HepG2 (cell line): ENCODE measurements at regions not wholly inside any gene's neighbourhood (a gene's known extent, or its start where the extent isn't known, plus 50 kb on each side); places are given as distances from the start of the nearest gene placed in this dataset.
"Not testable (repeated sequence)": the region's sequence is repeated elsewhere in the genome, so short reads cannot be mapped to it uniquely, and the experiment has no call there.

ENCODE experiments used
- ATAC-seq: fragments of 200-7000 bp; cut with Tn5 transposase; 3 replicates; pipeline ENCODE4 v1.9.1; 2020; ENCODE audit warnings: mild to moderate bottlenecking, moderate library complexity
- BruUV-seq: library from RNA; stranded (reverse); fragments of 400-500 nt; replicated peaks from 2 replicates; lab custom pipeline; 2021; lab: Mats Ljungman, UMichigan
- CTCF ChIA-PET: fragments of 300-600 bp; formaldehyde crosslinking; extraction: SDS; loops from one replicate; lab custom pipeline; 2021; ENCODE audit warnings: low total read pairs, inconsistent platforms, low intra/inter-chr PET ratio; lab: Yijun Ruan, JAX
- POLR2A ChIA-PET: fragments of 350-600 bp; sonication (Branson Sonifier 250); formaldehyde crosslinking; loops from one replicate; lab custom pipeline; 2020; ENCODE audit warnings: antibody characterized with exemption, inconsistent platforms; lab: Yijun Ruan, JAX
- DNase-seq: peaks from one replicate; pipeline ENCODE4 v3.0.0-alpha.2; 2015; ENCODE audit warnings: low spot score
- FAIRE-seq: peaks from 3 replicates; lab custom pipeline; 2011; peaks lifted over from hg19 to GRCh38; lab: Jason Lieb, UNC
- H2AFZ ChIP-seq: one replicate; pipeline ENCODE4 v1.6.1; 2011; ENCODE audit warnings: low read length, inconsistent platforms
- H3K27ac ChIP-seq: fragments of 300-600 bp; 3 replicates; pipeline ENCODE4 v1.8.0; 2011; ENCODE audit warnings: mixed run types, mild to moderate bottlenecking, mixed read lengths, low read length, inconsistent platforms; ENCODE audit not compliant: insufficient read depth; ENCODE audit errors: extremely low read length
- H3K27me3 ChIP-seq, 2 experiments: fragments of 200-600 bp in 1 of 2; 2 replicates in 1 of 2; 3 replicates in 1 of 2; pipeline versions ENCODE4 v1.6.0 to v1.8.0; 2011; ENCODE audit warnings: low read length in 2 of 2, mild to moderate bottlenecking in 2 of 2, moderate library complexity in 2 of 2, inconsistent platforms in 1 of 2; ENCODE audit not compliant: insufficient read depth in 2 of 2, control insufficient read depth in 1 of 2
- H3K36me3 ChIP-seq, 2 experiments: fragments of 200-600 bp in 1 of 2; replicated peaks in 1 of 2; 2 replicates in 1 of 2; 3 replicates in 1 of 2; pipeline versions ENCODE4 v1.5.1 to v1.8.0; 2011; ENCODE audit warnings: low read length in 2 of 2, inconsistent platforms in 1 of 2; ENCODE audit not compliant: insufficient read depth in 2 of 2, control insufficient read depth in 1 of 2
- H3K4me1 ChIP-seq: 2 replicates; pipeline ENCODE4 v1.5.1; 2012; ENCODE audit warnings: low read length, inconsistent platforms; ENCODE audit not compliant: insufficient read depth
- H3K4me2 ChIP-seq: 2 replicates; pipeline ENCODE4 v1.6.0; 2011; ENCODE audit warnings: low read depth, low read length, inconsistent platforms
- H3K4me3 ChIP-seq, 3 experiments: fragments of 200-600 bp in 1 of 3; sonication (generic), shearing (Covaris generic) in 1 of 3; replicated peaks in 1 of 3; 2 replicates each; pipeline ENCODE4 v1.5.1; 2011 to 2016; ENCODE audit warnings: low read length in 3 of 3, inconsistent platforms in 2 of 3, low read depth in 2 of 3, mild to moderate bottlenecking in 2 of 3, control low read depth in 1 of 3, mixed read lengths in 1 of 3; ENCODE audit not compliant: insufficient read depth in 1 of 3
- H3K79me2 ChIP-seq: one replicate; pipeline ENCODE4 v1.6.1; 2011; ENCODE audit warnings: low read length, inconsistent platforms; ENCODE audit not compliant: insufficient read depth
- H3K9ac ChIP-seq: 2 replicates; pipeline ENCODE4 v1.6.0; 2011; ENCODE audit warnings: mild to moderate bottlenecking, low read depth, low read length, inconsistent platforms; ENCODE audit not compliant: insufficient read depth
- H3K9me3 ChIP-seq: 2 replicates; pipeline ENCODE4 v1.5.1; 2012; ENCODE audit warnings: mild to moderate bottlenecking, low read length
- H4K20me1 ChIP-seq: 2 replicates; pipeline ENCODE4 v1.6.0; 2011; ENCODE audit warnings: inconsistent platforms, mild to moderate bottlenecking, low read length, moderate library complexity; ENCODE audit not compliant: insufficient read depth
- WGBS: methylation state at CpG from one replicate; pipeline ENCODE4 v1.1.6; 2017; ENCODE audit warnings: low lambda C conversion rate; 5-methylcytosine and 5-hydroxymethylcytosine counted together
- in situ Hi-C: cut with HindIII; loops from 2 replicates; pipeline ENCODE4 v1.10.0; 2017; ENCODE audit warnings: low pct_unique_long_range_greater_than_20kb; ENCODE audit not compliant: extremely low pct_ligation_motif_present
- intact Hi-C: fragments of 100-400 bp; cut with micrococcal nuclease; formaldehyde crosslinking; loops from one replicate; pipeline ENCODE4 v1.10.0; 2022; ENCODE audit not compliant: unreplicated experiment

GRCh38 chr22:11609193-11609592 lies 3918.8 kb upstream of the OR11H1 start:
- BruUV-seq, H3K9ac ChIP-seq, H3K4me3 ChIP-seq, POLR2A ChIA-PET, H2AFZ ChIP-seq, ATAC-seq, H3K36me3 ChIP-seq, CTCF ChIA-PET, FAIRE-seq, H3K27ac ChIP-seq, intact Hi-C loops, in situ Hi-C loops, H3K27me3 ChIP-seq, H3K4me1 ChIP-seq, H3K4me2 ChIP-seq, H4K20me1 ChIP-seq, H3K79me2 ChIP-seq, DNase-seq: not testable (repeated sequence)
- H3K9me3 ChIP-seq = peaks cover 68% of the 10 kb centered on the region
- 37% methylated on average over 4 of the region's 4 CpGs for WGBS

GRCh38 chr22:11611280-11611679 lies 3916.7 kb upstream of the OR11H1 start:
- CTCF ChIA-PET, FAIRE-seq, H3K27ac ChIP-seq: not testable (repeated sequence)

GRCh38 chr22:11611876-11612275 lies 3916.1 kb upstream of the OR11H1 start:
- peaks cover 71% of the 10 kb centered on the region for H3K9me3 ChIP-seq
- CTCF ChIA-PET, H3K27ac ChIP-seq: not testable (repeated sequence)

More at GRCh38 chr22:11611280-11611679, 3916.7 kb upstream of the OR11H1 start:
- in situ Hi-C loops, H3K4me3 ChIP-seq, POLR2A ChIA-PET, H3K36me3 ChIP-seq, H3K4me1 ChIP-seq, BruUV-seq, H3K9ac ChIP-seq, H3K27me3 ChIP-seq, H3K4me2 ChIP-seq, ATAC-seq, DNase-seq, H3K79me2 ChIP-seq, intact Hi-C loops, H2AFZ ChIP-seq, H4K20me1 ChIP-seq: not testable (repeated sequence)
- H3K9me3 ChIP-seq = peaks cover 71% of the 10 kb centered on the region
- 45% methylated on average over 20 of the region's 20 CpGs for WGBS

GRCh38 chr22:11613081-11613897 lies 3914.7 kb upstream of the OR11H1 start:
- H2AFZ ChIP-seq, CTCF ChIA-PET, H3K27ac ChIP-seq, H3K4me3 ChIP-seq, BruUV-seq, H3K9ac ChIP-seq, FAIRE-seq, POLR2A ChIA-PET, H3K79me2 ChIP-seq, ATAC-seq, DNase-seq, H3K27me3 ChIP-seq, H4K20me1 ChIP-seq, H3K36me3 ChIP-seq, H3K4me2 ChIP-seq, H3K4me1 ChIP-seq, intact Hi-C loops, in situ Hi-C loops: not testable (repeated sequence)
- peaks cover 72% of the 10 kb centered on the region for H3K9me3 ChIP-seq
- 41% methylated on average over 27 of the region's 27 CpGs for whole genome bisulfite sequencing

More at GRCh38 chr22:11611876-11612275, 3916.1 kb upstream of the OR11H1 start:
- H3K4me1 ChIP-seq, H3K4me3 ChIP-seq, H3K79me2 ChIP-seq, BruUV-seq, intact Hi-C loops, POLR2A ChIA-PET, H3K27me3 ChIP-seq, H3K4me2 ChIP-seq, DNase-seq, ATAC-seq, H4K20me1 ChIP-seq, H3K36me3 ChIP-seq, FAIRE-seq, H3K9ac ChIP-seq, in situ Hi-C loops, H2AFZ ChIP-seq: not testable (repeated sequence)
- 40% methylated on average over 6 of the region's 7 CpGs for WGBS
